ENCODE measurements at regions not wholly inside any gene's neighbourhood (a gene's known extent, or its start where the extent isn't known, plus 50 kb on each side); places are given as distances from the start of the nearest gene placed in this dataset.
"Not testable (repeated sequence)": the region's sequence is repeated elsewhere in the genome, so short reads cannot be mapped to it uniquely, and the experiment has no call there.

- FAIRE-seq (peak; percentile 84), DNase-seq (ENCODE audit: insufficient read length, low spot score) (no peak)
- TF ChIP-seq POU2F2 (IDR thresholded peaks at IDR 0.05; ENCODE audit: low read depth, low read length) (no peak), PAX5 (IDR thresholded peaks at IDR 0.05; ENCODE audit: insufficient read depth, low read length, severe bottlenecking) (no peak), TAF1 (IDR thresholded peaks at IDR 0.05; ENCODE audit: low read depth, low read length) (no peak), SPI1 (IDR thresholded peaks at IDR 0.05; ENCODE audit: low read depth, low read length) (peak; percentile 37), POLR2AphosphoS5 (IDR thresholded peaks at IDR 0.05; ENCODE audit: low read depth, low read length) (no peak)
These were observed 74.0 kb upstream of the MSH6 start for GRCh38 chr2:47708801-47709499.

DNA sequence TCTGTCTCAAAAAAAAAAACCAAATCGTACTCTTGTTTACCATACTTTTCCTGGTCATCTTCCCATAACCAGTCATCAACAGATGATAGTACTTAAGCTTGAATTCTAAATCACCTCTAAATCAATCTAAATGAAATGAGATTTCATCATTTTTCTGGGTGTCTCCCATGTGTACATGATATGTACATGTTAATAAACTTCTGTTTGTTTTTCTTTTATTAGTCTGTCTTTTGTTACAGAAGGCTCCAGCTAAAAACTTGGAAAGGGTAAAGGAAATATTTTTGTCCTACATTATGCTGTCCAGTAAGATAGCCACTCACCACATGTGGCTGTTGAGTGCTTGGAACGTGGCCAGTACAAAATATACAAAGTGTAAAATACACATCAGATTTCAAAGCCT, 78.7 kb upstream of the MSH6 start:
- no peak for TF ChIP-seq SPI1 (IDR thresholded peaks at IDR 0.05; ENCODE audit: low read depth, low read length)
- TF ChIP-seq PAX5 (IDR thresholded peaks at IDR 0.05; ENCODE audit: insufficient read depth, low read length, severe bottlenecking) = no peak
- TF ChIP-seq TAF1 (IDR thresholded peaks at IDR 0.05; ENCODE audit: low read depth, low read length) = no peak
- no peak for TF ChIP-seq POLR2A (IDR thresholded peaks at IDR 0.05; ENCODE audit: low read depth, low read length)
- no peak for TF ChIP-seq POLR2AphosphoS5 (IDR thresholded peaks at IDR 0.05; ENCODE audit: low read depth, low read length)
- no peak for TF ChIP-seq POU2F2 (IDR thresholded peaks at IDR 0.05; ENCODE audit: low read depth, low read length)
- FAIRE-seq = no peak

DNA sequence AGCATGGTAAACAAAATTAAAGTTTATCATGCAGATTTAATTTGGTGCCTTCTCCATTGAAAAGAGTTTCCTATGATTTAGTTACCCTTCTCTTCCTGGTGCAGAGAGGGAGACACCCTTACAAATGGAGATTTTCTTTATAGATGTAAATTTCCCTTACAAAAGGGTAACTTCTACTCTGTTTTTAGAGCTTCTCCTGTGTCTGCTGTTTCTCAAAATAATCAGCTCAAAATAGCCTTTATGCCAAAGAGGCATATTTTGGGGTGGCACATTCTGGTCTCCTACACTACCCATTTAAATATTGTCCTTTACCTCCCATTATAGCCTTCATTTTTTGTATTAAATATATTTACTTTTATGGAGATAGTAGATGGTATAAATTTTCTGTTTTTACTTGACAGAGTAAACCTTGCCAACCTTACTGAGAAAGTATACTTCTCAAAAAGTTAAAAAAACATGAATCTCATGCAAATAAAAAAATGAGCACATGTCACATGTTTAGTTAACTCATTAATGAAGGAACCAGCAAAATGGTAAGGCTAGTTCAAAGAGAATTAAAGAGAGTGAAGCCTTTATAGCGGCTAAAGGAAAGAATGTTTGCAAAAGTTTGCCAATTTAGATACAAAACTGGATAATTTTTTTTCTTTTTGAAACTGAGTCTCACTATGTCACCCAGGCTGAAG, 83.3 kb upstream of the MSH6 start:
- DNase-seq (ENCODE audit: insufficient read length, low spot score) (no peak), FAIRE-seq (no peak)
- TF ChIP-seq TAF1 (IDR thresholded peaks at IDR 0.05; ENCODE audit: low read depth, low read length) (no peak), PAX5 (IDR thresholded peaks at IDR 0.05; ENCODE audit: insufficient read depth, low read length, severe bottlenecking) (no peak), POU2F2 (IDR thresholded peaks at IDR 0.05; ENCODE audit: low read depth, low read length) (no peak)

More for the DNA sequence above, 78.7 kb upstream of the MSH6 start:
- no peak for DNase-seq (ENCODE audit: insufficient read length, low spot score)

- not testable (repeated sequence) for FAIRE-seq; DNase-seq (ENCODE audit: insufficient read length, low spot score)
These were observed 84.4 kb upstream of the MSH6 start for GRCh38 chr2:47698436-47698972.

DNA sequence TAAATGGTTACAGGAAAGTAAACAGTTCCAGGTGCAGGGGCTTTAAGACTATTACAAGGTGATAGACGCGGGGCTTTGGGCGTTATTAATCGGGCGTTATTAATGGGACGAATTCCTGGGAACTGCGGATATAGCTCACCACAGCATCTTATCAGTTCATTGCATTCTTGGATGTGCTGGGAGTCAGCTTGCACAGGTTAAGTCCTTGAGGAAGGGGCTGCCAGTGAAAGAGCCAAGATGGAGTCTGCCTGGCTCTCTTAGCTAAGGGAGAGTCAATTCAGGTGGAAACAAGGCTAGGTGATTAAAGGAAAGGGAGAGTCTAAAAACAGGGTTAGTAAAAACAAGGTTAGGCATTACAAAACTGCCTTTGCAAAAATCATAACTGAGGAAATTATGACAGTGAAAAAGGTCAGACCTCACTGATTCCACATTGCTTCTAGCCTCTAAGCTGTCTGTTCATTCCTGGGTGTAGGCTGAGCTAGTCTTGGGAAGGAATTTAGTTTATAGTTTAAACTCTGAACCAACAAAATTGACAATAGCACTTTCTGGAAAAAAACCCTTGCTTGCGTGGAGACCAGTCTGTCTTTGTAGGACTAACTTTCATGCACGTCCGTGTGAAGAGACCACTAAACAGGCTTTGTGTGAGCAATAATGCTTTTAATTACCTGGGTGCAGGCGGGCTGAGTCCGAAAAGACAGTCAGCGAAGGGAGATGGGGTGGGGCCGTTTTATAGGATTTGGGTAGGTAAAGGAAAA, 85.1 kb upstream of the MSH6 start:
- peak; percentile 33 for FAIRE-seq
- not testable (repeated sequence) for DNase-seq (ENCODE audit: insufficient read length, low spot score)

- FAIRE-seq (peak; percentile 88), DNase-seq (ENCODE audit: insufficient read length, low spot score) (no peak)
- TF ChIP-seq POU2F2 (IDR thresholded peaks at IDR 0.05; ENCODE audit: low read depth, low read length) = no peak
- no peak for TF ChIP-seq SPI1 (IDR thresholded peaks at IDR 0.05; ENCODE audit: low read depth, low read length)
- no peak for TF ChIP-seq POLR2A (IDR thresholded peaks at IDR 0.05; ENCODE audit: low read depth, low read length)
- no peak for TF ChIP-seq TAF1 (IDR thresholded peaks at IDR 0.05; ENCODE audit: low read depth, low read length)
- peak; percentile 40 for TF ChIP-seq PAX5 (IDR thresholded peaks at IDR 0.05; ENCODE audit: insufficient read depth, low read length, severe bottlenecking)
- no peak for TF ChIP-seq POLR2AphosphoS5 (IDR thresholded peaks at IDR 0.05; ENCODE audit: low read depth, low read length)
These were observed 85.8 kb upstream of the MSH6 start for GRCh38 chr2:47697000-47697601.

DNA sequence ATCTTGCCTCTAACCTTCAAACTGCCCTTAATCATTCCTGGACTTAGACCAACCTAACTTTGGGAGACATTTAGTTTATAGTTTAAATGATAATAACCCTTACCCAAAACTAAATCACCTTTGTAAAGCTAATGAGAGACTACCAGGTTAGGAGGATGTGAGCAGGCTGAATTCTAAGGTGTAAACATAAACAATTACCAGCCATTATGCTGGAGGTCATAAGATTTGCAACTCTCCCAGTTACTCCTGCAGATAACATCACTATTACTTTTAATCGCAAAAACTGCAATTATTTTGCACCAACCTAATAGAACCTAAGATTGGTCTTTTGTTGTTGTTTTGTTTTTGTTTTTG, 86.5 kb upstream of the MSH6 start:
- FAIRE-seq (no peak), DNase-seq (ENCODE audit: insufficient read length, low spot score) (no peak)
- TF ChIP-seq TAF1 (IDR thresholded peaks at IDR 0.05; ENCODE audit: low read depth, low read length) = no peak
- no peak for TF ChIP-seq POLR2AphosphoS5 (IDR thresholded peaks at IDR 0.05; ENCODE audit: low read depth, low read length)

DNA sequence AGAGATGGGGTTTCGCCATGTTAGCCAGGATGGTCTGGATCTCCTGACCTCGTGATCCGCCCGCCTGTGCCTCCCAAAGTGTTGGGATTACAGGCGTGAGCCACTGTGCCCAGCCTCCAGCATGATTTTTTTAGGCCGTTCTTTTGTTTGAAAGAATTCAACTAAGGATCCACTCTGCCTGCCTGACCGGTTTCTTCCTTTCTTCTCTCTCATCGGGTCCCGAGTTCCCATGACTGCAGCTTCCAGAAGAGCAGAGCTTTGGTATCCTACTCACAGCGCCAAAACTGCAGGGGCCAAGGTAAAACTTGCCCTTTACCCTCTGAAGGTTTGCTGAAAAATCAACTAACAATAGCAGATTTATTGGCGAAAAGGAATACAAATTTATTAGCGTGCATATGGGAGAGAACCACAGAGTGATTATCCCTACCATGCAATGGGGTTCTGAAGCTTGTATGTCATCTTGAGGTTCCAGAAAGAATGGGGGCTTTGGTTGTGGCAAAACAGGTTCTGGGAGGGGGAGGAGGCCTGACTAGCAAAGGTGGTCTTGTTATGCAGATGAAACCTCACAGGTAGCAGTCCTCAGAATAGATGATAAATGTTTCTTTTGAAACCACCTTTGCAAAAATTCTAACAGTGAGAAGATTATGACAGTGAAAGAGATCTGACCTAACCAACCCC, 87.0 kb upstream of the MSH6 start:
- peak; percentile 16 for FAIRE-seq
- no peak for DNase-seq (ENCODE audit: insufficient read length, low spot score)
- TF ChIP-seq POLR2AphosphoS5 (IDR thresholded peaks at IDR 0.05; ENCODE audit: low read depth, low read length) = no peak
- no peak for TF ChIP-seq TAF1 (IDR thresholded peaks at IDR 0.05; ENCODE audit: low read depth, low read length)
- no peak for TF ChIP-seq SPI1 (IDR thresholded peaks at IDR 0.05; ENCODE audit: low read depth, low read length)
- no peak for TF ChIP-seq POLR2A (IDR thresholded peaks at IDR 0.05; ENCODE audit: low read depth, low read length)
- TF ChIP-seq POU2F2 (IDR thresholded peaks at IDR 0.05; ENCODE audit: low read depth, low read length) = no peak
- no peak for TF ChIP-seq PAX5 (IDR thresholded peaks at IDR 0.05; ENCODE audit: insufficient read depth, low read length, severe bottlenecking)

DNA sequence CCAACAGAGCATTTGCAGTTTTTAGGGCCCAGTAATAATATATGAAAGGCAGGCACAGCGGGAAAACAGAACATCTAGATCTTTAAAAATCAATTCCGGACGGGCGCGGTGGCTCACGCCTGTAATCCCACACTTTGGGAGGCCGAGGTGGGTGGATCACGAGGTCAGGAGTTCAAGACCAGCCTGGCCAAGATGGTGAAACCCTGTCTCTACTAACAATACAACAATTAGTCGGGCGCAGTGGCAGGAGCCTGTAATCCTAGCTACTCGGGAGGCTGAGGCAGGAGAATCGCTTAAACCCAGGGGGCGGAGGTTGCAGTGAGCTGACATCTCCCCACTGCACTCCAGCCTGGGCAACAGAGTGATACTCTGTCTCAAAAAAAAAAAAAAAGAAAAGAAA, 88.5 kb upstream of the MSH6 start:
- not testable (repeated sequence) for DNase-seq (ENCODE audit: insufficient read length, low spot score); FAIRE-seq

- not testable (repeated sequence) for FAIRE-seq; DNase-seq (ENCODE audit: insufficient read length, low spot score)
These were observed 92.1 kb upstream of the MSH6 start for GRCh38 chr2:47690706-47691325.

All from GM12891 (cell line).